ENCODE measurements at regions not wholly inside any gene's neighbourhood (a gene's known extent, or its start where the extent isn't known, plus 50 kb on each side); places are given as distances from the start of the nearest gene placed in this dataset.

DNA sequence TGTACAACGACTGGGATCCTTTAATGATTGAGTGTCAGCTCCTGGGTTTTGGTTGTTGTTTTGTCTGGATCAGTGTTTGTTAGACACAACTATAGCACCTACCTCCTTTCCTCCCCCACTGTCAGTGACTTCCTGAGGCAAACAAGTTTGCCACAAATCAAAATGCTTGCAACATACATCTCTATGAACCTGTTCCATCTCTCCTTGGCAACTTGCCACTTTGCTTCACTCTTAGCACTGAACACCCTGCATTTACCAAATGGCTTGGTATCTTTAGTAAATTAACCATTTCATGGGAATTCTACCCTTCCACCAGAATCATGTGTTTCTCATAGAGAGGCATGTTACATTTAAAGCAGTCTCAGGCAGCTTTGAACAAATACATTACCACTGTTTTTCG lies 301.1 kb upstream of the TANK start:
- TF ChIP-seq, protein P1, sequence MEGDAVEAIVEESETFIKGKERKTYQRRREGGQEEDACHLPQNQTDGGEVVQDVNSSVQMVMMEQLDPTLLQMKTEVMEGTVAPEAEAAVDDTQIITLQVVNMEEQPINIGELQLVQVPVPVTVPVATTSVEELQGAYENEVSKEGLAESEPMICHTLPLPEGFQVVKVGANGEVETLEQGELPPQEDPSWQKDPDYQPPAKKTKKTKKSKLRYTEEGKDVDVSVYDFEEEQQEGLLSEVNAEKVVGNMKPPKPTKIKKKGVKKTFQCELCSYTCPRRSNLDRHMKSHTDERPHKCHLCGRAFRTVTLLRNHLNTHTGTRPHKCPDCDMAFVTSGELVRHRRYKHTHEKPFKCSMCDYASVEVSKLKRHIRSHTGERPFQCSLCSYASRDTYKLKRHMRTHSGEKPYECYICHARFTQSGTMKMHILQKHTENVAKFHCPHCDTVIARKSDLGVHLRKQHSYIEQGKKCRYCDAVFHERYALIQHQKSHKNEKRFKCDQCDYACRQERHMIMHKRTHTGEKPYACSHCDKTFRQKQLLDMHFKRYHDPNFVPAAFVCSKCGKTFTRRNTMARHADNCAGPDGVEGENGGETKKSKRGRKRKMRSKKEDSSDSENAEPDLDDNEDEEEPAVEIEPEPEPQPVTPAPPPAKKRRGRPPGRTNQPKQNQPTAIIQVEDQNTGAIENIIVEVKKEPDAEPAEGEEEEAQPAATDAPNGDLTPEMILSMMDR (IDR thresholded peaks at IDR 0.05), result no peak
- no peak for TF ChIP-seq POLR2AphosphoS5 (IDR thresholded peaks at IDR 0.05; ENCODE audit: low read depth, low read length)

Measured in Panc1 (cell line).